Limb (tissue), 2 donors: ENCODE measurements at regions not wholly inside any gene's neighbourhood (a gene's known extent, or its start where the extent isn't known, plus 50 kb on each side); places are given as distances from the start of the nearest gene placed in this dataset.

Source experiments
- DNase-seq, 2 donors: peaks; one replicate each; pipeline ENCODE4 v3.0.0-alpha.2; 2016; ENCODE audit errors: extremely low spot score in 2 of 2

DNA sequence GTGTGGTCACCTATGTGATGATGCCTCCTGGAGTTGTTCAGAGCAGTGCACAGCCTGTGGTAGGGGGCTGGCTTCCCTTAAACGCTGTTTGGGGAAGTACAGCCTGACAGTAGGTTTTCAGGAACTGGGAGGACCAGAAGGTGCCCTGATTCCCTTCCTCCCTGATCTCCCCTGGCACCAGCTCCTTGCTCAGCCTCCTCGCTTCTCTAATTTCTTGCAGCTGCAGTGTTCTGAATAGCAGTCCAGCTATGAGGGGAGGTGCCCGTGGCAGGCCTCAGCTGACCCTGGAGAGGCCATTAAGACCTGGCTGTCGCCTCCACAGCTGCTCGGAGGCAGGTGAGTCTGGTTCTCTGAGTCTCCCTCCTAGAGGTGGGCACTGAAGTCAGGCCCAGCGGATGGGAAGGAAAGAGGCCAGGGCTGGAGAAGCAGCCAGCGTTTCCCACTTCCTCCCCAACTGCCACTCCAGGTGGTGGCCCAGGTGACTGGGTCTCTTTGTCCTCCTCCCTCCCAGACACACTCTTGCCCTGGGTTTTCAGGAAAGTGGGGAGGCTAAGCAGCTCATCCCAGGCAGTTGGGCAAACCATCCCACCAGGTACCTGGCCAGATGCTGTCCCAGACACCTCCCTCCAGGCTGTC lies 52.0 kb upstream of the RPL11 start:
- DNase-seq = no peak

DNA sequence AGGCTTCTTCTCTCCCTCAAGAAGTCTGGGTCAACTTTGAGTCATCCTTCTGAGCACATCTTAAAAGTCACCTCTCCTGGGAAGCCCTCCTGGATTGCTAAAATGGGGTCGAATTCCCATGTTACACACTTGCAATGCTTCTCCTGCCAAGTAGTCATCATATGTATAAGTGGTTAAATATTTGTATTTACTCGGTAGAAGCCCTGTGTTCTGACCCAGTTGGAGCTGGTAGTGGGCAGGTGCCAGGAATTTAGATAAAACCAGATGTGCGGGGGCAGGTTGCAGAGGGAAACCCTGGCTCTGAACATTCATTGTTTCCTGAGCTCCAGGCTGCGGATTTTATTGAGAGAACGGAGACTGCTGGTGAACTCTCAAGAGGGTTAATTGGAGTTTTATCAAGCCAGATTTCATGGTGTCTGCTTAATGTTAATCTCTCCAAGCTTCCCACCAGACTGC lies 52.8 kb upstream of the RPL11 start:
- no peak for DNase-seq

DNA sequence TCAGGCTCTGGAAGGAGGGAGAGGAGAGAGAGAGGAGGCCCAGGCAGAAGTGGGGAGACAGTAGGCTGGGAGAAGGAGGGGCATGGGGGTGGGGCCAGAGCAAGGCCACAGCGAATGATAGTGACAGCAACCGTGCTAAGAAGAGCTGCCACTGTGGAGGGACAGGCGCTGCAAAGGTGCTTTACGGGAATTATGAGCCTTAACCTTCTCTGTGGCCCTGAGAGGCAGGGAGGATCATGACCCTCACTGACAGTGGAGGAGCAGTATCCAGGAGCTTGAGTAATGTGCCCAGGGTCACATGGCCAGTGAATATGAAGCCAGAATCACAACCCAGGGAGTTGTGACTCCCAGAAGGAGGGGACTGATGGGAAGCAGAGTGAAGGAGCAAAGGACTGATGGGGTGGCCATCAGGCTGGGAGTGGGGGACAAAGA lies 53.4 kb upstream of the RPL11 start:
- no peak for DNase-seq

DNA sequence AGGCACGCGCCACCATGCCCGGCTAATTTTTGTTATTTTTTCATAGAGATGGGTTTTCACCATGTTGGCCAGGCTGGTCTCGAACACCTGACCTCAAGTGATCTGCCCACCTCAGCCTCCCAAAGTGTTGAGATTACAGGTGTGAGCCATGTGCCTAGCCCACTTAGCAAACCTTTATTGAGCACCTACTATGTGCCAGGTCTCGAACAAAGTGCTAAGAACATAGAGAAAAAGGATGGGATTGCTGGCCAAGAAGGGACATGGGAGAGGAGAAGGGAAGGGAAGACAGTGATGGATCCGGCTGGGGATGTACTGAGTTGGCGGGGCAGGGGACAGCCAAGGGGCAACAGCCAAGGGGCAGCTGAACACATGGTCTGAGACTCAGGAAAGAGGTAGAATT lies 55.6 kb upstream of the RPL11 start:
- DNase-seq = no peak

DNA sequence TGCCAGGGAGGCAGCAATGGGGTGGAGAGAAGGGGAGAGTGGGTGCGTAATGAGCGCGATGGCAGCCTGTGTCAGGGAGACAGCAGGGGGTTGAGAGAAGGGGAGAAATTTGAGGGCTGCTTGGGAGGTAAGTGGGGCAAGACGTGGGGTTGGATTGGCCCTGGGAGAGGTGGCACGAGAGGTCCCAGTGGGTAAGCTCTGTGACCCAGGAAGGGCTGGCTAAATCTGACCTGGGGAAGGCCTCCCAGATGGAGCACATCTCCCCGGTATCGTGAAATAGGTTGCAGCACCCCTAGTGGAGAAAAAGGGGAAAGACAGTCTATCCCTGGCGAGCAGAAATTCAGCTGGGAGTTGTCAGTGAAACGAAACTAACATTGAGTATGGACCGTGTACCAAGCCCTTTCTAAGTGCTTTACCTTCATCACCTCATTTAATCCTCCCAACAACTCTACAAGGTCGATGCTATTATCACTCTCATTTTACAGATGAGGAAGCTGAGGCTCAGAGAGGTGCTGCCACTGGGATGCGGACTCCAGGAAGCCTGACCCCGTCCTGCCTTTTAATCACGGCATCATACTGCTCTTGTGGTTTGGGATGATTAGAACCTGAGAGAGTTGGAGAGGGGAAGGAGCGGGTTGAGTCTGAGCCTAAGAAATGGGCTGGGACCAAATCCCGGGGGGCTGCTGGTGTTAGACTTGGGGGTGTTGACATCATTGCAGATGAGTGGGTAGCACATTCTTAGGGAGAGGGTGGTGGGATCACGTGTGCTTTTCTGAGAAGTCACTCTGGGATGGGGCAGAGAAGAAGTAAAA lies 56.6 kb upstream of the RPL11 start:
- DNase-seq = peak in 1 of 2 donors; percentile 58

DNA sequence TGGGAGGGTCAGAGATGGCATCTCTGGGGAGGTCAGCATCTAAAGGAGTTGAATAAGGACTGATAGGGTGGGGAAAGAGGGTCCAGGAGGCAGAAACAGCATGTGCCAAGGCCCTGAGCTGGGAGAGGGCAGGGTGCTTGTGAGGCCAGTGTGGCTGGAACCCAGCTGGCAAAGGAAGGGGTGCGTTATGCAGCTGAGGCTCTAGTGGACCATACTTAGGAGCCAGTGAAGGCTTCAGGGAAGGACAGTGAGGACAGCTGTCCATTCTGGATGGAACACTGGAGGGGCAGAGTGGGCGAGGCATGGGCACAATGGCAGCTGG lies 57.1 kb upstream of the RPL11 start:
- no peak for DNase-seq

DNA sequence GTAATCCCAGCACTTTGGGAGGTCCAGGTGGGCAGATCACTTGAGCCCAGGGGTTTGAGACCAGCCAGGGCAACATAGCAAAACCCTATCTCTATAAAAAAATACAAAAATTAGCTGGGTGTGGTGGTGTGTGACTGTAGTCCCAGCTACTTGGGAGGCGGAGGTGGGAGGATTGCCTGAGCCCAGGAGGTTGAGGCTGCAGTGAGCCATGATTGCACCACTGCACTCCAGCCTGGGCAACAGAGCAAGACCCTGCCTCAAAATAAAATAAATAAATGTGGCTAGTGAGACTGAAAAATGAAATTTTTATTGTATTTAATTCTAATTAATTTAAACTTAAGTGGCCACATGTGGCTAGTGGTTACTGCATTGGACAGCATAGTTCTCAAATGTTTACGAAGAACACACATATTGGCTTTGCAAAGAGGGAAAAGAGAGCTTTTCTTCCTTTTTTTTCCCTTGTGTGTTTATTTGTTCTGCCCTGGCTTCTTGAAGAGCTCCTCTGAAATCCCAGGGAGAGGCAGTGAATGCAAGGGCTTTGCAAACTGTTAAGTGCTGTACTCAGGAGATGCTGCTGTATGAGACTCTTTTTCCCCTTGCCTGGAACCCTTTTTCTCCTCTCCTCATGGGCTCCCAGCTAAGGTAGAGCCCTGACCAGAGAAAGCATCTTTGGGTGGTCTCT lies 59.0 kb upstream of the RPL11 start:
- no peak for DNase-seq

DNA sequence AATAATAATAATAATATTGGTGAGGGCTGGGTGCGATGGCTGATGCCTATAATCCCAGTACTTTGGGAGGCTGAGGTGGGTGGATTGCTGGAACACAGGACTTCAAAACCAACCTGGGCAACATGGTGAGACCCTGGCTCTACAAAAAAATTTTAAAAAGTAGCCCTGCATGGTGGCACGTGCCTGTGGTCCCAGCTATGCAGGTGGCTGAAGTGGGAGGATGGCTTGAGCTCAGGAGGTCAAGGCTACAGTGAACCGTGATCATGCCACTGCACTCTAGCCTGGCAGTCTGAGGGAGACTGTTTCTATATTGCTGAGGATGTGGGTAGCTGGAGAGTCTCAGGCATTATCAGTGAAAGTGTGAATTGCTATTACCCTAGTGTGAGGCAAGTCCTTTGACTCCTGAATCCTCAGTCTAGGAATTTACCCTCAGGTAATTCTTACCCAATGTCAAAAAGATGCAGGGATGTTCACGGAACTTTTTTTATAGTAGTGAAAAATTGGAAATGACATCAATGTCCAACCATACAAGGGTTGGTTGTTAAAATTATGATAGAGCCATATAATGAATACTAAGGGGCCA lies 61.8 kb upstream of the RPL11 start:
- DNase-seq = no peak

DNA sequence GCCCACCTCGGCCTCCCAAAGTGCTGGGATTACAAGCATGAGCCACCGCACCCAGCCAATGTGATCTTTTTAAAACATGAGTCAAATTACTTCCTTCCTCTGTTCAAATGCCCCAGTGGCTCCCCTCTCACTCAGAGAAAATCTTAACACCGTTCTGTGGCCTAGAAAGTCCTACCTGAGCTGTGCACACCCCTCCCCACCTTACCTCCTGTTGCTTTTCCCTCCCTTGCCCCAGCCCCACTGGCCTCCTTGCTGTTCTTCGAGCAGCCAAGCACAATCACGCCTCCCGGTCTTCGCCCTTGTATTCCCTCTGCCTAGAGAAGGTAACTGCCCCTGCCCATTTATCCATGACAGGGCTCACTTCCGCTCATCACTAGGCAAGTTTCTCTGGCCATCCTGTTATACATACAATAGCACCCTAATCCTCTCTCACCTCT lies 62.6 kb upstream of the RPL11 start:
- DNase-seq = no peak

DNA sequence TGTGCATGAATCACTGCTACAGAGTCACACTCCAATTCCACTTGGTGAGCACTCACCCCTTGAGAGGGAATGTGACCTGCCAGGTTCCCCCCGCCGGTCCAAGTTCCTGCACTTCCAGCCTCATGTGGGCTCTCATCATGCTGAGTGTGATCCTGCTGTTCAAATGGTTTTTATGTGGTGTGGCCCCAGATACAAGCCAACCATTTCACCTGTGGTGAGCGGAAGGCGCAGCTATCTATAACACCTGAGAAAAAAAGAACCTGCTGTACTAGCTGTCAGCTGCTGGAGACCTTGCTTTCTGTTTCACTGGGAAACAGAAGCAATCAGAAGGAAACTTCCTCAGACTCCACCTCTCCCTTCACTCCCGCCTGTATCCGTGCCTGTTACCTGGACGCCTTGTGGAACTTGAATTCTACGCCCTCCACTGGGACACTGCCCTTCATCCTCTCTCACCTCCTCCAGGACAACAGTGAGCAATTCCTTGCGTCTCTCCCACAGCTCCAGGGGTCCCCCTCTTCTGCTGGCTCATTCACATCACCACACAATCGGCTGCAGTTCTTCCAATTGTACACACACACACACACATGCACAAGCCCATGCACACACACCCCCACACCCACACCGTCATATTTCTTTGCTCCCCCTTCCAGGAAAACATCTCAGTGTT lies 64.4 kb upstream of the RPL11 start:
- no peak for DNase-seq

DNA sequence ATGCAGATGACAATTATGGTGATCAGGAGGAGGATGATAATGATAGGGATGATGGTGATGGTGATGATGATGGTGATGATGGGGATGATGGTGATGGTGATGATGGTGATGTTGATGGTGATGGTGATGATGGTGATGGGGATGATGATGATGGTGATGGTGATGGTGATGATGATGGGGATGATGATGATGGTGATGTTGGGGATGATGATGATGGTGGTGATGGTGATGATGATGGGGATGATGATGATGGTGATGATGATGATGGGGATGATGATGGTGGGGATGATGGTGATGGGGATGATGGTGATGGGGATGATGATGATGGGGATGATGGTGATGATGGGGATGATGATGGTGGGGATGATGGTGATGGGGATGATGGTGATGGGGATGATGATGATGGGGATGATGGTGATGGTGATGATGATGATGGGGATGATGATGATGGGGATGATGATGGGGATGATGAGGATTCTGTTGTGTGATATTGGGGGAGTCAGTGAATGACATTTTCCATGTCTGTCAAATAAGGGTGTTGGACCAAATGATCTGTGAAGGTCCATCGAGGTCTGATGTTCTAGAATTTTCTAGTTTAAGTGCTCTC lies 65.6 kb upstream of the RPL11 start:
- no peak for DNase-seq

DNA sequence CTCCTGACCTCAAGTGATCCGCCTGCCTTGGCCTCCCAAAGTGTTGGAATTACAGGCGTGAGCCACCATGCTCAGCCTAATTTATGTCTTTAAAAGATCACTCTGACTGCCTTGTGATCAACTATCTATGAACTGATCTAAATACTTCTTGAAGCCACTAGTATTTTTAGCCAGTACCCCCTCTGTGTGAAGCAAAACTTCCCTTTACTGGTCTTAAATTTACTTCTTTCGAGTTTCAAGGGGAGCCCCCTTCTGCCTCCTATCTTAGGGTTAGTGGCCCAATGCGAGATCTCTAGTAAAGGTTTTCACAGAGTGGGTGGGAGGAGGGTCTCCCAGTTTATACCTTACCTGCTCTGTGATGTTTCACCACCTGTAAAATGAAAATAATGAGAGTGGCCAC lies 66.1 kb upstream of the RPL11 start:
- no peak for DNase-seq

DNA sequence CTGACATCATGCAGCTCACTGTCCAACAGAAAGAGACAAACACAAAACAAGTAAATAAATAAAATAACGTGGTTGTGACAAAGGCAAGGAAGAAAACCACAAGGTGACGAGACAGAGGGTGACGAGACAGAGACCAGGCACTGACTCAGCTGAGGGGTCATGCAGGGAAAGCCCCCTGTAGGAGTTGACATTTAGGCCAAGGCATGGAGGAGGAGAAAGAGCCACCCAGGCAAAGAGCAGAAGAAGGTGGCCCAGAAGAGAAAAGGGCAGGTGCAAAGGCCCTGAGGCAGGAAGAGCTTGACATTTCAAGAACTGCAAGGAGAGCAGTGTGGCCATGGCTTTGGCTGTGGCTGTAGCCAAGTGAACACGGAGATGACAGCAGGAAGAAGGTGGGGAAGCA lies 65.1 kb upstream of the ID3 start:
- DNase-seq = no peak

DNA sequence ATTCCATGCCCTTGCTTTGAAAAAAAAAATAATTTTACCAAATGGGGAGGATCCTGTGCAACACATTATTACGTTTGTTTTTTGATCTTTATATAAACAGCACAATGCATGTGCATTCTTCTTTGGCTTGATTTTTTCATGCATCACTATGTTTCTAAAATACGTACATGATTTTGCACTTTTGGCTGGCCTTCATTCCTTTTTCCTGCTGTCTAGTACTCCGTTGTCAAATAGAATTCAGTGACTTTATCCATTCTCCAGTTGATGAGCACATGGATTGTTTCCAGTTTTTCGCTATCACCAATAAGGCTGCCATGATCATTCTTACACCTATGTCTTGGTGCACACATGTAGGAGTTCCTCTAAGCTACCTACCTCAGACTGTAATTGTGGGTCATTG lies 63.0 kb upstream of the ID3 start:
- DNase-seq = no peak

DNA sequence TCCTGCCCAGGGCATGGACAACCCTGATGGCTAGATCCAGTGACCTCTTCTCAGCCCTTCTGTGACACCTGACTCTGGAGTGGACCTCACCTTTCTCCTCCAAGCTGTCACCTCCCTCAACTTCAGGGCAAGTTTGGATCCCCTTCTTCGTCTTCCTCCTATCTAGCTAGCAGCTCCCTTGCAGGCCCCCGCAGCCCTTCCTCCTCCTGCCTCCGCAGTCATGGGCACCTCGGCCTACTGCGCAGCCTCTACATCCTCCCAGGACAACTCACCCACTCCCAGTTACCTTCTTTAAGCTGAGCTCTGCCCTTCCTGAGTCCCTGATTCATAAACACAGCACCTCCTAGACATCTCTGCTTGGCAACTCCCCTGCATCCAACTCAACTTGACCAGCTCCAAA lies 61.3 kb upstream of the ID3 start:
- DNase-seq = no peak

DNA sequence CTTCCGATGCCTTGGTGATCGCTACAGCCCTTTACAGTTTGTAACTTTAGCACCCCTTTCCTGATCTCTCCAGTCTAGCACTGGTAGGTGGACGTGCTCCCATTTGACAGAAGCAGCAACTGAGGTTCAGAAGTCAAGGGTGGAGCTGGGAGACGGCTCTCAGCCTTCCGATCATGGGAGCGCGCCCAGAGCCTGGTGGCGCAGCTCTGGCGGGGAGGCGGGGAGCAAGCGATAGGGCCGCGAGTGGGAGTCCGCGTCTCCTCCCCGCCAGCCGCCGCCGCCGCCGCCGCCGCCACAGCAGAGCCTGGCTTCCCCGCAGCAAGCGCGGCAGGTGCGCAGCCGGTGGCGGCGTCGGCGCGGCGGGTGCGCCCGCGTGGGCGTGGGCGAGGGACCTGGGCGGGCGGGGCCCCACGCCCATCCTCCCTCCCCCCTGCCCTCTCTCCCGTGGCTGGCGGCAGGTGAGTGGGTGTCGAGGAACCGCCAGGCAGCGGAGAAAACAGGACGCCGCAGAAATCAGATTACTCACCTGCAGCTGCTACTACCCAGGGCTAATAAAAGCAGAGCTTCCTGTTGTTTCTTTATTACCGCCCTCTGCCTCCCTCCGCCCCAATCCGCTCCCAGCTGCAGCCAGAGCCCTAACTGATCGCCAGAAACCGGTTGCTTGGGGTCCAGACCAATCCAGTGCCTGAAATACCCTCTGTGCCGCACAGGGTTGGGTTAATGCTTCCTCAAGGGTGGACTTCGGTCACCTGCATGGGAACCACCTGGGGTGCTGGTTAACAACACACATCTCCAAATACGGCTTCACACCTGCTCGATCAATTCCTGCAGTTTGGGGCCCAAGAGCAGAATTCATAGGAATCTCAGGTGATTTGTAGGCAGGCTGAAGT lies 60.2 kb upstream of the ID3 start:
- no peak for DNase-seq

DNA sequence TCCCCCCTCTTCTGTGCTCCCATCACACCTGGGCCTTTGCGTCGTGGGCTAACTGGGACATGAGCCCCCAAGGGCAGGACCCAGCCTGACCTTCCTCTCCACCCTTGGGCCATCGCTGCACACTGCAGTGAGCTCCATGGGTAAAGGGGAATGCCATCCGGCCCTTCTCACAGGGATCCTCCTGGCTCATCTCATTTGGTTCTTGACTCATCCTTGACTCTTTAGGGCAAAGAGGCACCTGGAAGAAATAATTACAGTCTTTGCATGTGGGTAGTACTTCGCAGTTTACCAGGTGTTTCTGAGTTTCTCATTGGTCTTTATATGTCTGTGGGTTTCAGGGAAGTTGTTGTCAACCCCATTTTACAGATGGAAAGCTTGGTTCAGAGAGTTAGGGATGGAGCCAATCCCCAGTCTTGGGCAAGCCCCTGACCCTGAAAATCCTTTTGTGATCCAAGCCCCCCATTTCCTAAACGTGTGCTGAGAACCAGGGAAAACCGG lies 59.3 kb upstream of the ID3 start:
- no peak for DNase-seq

DNA sequence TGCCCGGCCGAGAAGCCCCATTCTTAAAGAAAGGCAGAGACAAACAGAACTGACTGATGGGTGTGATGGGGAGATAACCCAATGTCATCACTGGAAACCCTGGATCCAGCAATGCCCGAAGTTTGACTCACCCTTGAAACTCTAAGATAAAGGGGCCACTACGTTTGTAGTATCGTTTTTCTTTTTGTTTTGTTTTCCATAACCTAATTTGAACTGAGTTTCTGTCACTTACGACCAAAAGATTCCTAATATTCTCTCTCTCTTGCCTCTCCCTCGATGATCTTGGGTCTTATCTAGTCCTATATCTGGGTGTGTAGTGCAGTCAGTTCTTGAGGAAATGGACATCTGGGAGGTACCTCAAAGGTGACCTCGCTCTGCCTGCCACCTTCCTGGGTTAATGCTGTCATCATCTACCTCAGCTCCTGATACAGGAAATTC lies 57.8 kb upstream of the ID3 start:
- no peak for DNase-seq

DNA sequence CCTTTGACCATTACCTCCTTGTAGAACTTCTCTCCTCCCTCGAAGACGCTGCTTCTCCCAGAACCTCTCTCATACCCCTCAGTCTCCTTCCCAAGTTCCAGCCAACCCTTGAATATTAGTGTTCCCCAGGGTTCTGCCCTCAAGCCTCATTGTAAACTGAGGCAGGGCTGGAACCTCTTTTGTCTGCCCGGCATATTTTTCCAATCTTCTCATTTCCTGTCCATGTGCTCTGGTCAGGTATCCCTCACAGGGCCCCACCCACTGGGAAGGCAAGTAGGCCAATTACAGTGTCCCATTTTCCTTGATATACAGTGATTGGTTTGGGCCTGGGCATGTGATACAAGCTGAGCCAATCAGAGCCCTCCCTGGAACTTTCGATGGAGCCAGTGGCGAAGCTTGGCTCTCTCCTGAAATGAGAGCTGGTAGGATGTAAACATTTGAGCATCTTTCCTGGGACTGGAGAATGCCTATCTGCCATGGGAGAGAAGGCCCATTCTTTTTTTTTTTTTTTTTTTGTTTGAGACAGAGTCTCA lies 57.1 kb upstream of the ID3 start:
- DNase-seq = no peak

DNA sequence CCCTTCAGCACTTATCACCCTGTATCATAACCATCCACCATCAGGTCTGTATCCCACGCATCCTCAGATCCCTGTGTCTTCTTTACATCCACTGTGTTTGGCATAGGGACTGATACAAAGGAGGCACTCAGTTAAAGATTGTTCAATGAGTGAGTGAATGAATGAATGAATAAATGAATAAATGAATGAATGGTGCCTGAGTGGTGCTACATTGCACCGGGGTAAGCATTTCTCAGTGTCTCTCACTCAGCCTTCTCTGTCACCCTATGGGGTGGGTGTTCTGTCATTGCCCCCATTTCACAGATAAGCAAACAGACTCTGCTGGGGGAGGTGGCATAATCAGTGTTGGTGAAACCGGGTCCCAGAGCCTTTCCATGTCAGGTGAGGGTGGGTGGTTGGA lies 56.6 kb upstream of the ID3 start:
- DNase-seq = no peak
